GM18502 (cell line): ENCODE measurements at regions not wholly inside any gene's neighbourhood (a gene's known extent, or its start where the extent isn't known, plus 50 kb on each side); places are given as distances from the start of the nearest gene placed in this dataset.

ENCODE experiments used
- ATAC-seq: cut with Tn5 transposase; IDR thresholded peaks from one replicate; pipeline ENCODE4 v1.9.1; 2021; ENCODE audit warnings: mild to moderate bottlenecking; ENCODE audit not compliant: unreplicated experiment, poor library complexity

GRCh38 chr19:31733591-31733990, 384.4 kb upstream of the TSHZ3 start:
- no peak for ATAC-seq

GRCh38 chr19:31742249-31742648, 393.0 kb upstream of the TSHZ3 start:
- ATAC-seq, result no peak

- no peak for ATAC-seq
These were observed 396.5 kb upstream of the TSHZ3 start for GRCh38 chr19:31745731-31746130.

GRCh38 chr19:31749231-31749630, 400.0 kb upstream of the TSHZ3 start:
- no peak for ATAC-seq

- ATAC-seq, result no peak
These were observed 410.1 kb upstream of the TSHZ3 start for GRCh38 chr19:31759359-31759758.

- no peak for ATAC-seq
These were observed 412.2 kb upstream of the TSHZ3 start for GRCh38 chr19:31761281-31761913.

GRCh38 chr19:31770223-31770622, 421.0 kb upstream of the TSHZ3 start:
- ATAC-seq, result no peak

- ATAC-seq, result no peak
These were observed 423.7 kb upstream of the TSHZ3 start for GRCh38 chr19:31772915-31773314.

- ATAC-seq, result no peak
These were observed 432.3 kb upstream of the TSHZ3 start for GRCh38 chr19:31781542-31781941.

GRCh38 chr19:31783592-31783991, 434.4 kb upstream of the TSHZ3 start:
- ATAC-seq, result no peak

- no peak for ATAC-seq
These were observed 435.4 kb upstream of the TSHZ3 start for GRCh38 chr19:31784671-31785101.

- ATAC-seq, result no peak
These were observed 452.4 kb upstream of the TSHZ3 start for GRCh38 chr19:31801611-31802010.

GRCh38 chr19:31803835-31804446, 454.7 kb upstream of the TSHZ3 start:
- no peak for ATAC-seq

GRCh38 chr19:31804668-31805067, 455.4 kb upstream of the TSHZ3 start:
- ATAC-seq, result no peak

GRCh38 chr19:31810536-31811109, 461.4 kb upstream of the TSHZ3 start:
- ATAC-seq, result no peak

- ATAC-seq, result no peak
These were observed 468.9 kb upstream of the TSHZ3 start for GRCh38 chr19:31817971-31818797.

- ATAC-seq, result no peak
These were observed 469.5 kb upstream of the TSHZ3 start for GRCh38 chr19:31818798-31819105.

- ATAC-seq, result no peak
These were observed 470.6 kb upstream of the TSHZ3 start for GRCh38 chr19:31819837-31820236.

- no peak for ATAC-seq
These were observed 472.1 kb upstream of the TSHZ3 start for GRCh38 chr19:31821346-31821745.

GRCh38 chr19:31825134-31826094, 476.2 kb upstream of the TSHZ3 start:
- no peak for ATAC-seq
